ENCODE measurements at regions not wholly inside any gene's neighbourhood (a gene's known extent, or its start where the extent isn't known, plus 50 kb on each side); places are given as distances from the start of the nearest gene placed in this dataset.

GRCh38 chr10:111525696-111526095 lies 448.9 kb downstream of the ADRA2A start:
- Mint-ChIP-seq H3K36me3 (ENCODE audit: low read depth) (no peaks in the 10 kb centered on the region), H3K27me3 (peaks cover 7% of the 10 kb centered on the region), H3K27ac (no peak overlapping the region), H3K4me3 (no peak overlapping the region), H3K4me1 (ENCODE audit: low read depth) (no peaks in the 10 kb centered on the region), H3K9me3 (no peaks in the 10 kb centered on the region)
- no peak for DNase-seq

GRCh38 chr10:111531690-111532089 lies 454.9 kb downstream of the ADRA2A start:
- Mint-ChIP-seq H3K27ac (no peak overlapping the region), H3K36me3 (ENCODE audit: low read depth) (no peaks in the 10 kb centered on the region), H3K4me3 (no peak overlapping the region), H3K4me1 (ENCODE audit: low read depth) (no peaks in the 10 kb centered on the region), H3K9me3 (peaks cover 3% of the 10 kb centered on the region), H3K27me3 (peaks cover 18% of the 10 kb centered on the region)
- DNase-seq, result no peak

GRCh38 chr10:111532139-111532538 lies 455.3 kb downstream of the ADRA2A start:
- Mint-ChIP-seq H3K36me3 (ENCODE audit: low read depth) (no peaks in the 10 kb centered on the region), H3K27me3 (peaks cover 13% of the 10 kb centered on the region), H3K9me3 (peaks cover 3% of the 10 kb centered on the region), H3K4me1 (ENCODE audit: low read depth) (no peaks in the 10 kb centered on the region), H3K4me3 (no peak overlapping the region), H3K27ac (no peak overlapping the region)
- DNase-seq, result no peak

GRCh38 chr10:111539246-111539645 lies 462.4 kb downstream of the ADRA2A start:
- Mint-ChIP-seq H3K36me3 (ENCODE audit: low read depth) (no peaks in the 10 kb centered on the region), H3K27me3 (peaks cover 14% of the 10 kb centered on the region), H3K4me1 (ENCODE audit: low read depth) (no peaks in the 10 kb centered on the region), H3K27ac (no peak overlapping the region), H3K9me3 (no peaks in the 10 kb centered on the region), H3K4me3 (no peak overlapping the region)
- DNase-seq, result no peak

DNA sequence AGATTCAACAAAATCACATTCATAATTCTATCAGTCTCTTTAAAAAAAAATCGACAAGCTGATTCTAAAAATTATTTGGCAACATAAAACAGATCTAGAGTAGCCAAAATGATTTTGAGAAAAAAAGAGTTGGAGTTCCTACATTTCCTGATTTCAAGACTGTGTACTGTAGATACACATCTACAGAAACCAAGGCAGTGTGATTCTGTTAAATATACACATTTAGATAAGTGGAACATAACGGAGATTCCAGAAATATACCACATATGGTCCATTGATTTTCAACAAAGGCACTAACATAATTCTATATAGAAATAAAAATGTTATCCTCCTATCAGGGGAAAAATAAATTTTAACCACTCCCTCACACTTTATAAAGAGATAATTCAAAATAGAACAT lies 467.0 kb downstream of the ADRA2A start:
- no peak for DNase-seq
- Mint-ChIP-seq H3K9me3 (no peaks in the 10 kb centered on the region), H3K27me3 (no peaks in the 10 kb centered on the region), H3K4me1 (ENCODE audit: low read depth) (no peaks in the 10 kb centered on the region), H3K4me3 (no peak overlapping the region), H3K36me3 (ENCODE audit: low read depth) (no peaks in the 10 kb centered on the region), H3K27ac (no peak overlapping the region)

- no peaks in the 10 kb centered on the region for H3K27me3 Mint-ChIP-seq
- no peak for DNase-seq
- H3K27ac Mint-ChIP-seq, result no peak overlapping the region
- H3K9me3 Mint-ChIP-seq, result no peaks in the 10 kb centered on the region
- H3K36me3 Mint-ChIP-seq (ENCODE audit: low read depth), result no peaks in the 10 kb centered on the region
- H3K4me1 Mint-ChIP-seq (ENCODE audit: low read depth), result no peaks in the 10 kb centered on the region
- H3K4me3 Mint-ChIP-seq, result no peak overlapping the region
These were observed 469.2 kb downstream of the ADRA2A start for GRCh38 chr10:111545861-111546605.

DNA sequence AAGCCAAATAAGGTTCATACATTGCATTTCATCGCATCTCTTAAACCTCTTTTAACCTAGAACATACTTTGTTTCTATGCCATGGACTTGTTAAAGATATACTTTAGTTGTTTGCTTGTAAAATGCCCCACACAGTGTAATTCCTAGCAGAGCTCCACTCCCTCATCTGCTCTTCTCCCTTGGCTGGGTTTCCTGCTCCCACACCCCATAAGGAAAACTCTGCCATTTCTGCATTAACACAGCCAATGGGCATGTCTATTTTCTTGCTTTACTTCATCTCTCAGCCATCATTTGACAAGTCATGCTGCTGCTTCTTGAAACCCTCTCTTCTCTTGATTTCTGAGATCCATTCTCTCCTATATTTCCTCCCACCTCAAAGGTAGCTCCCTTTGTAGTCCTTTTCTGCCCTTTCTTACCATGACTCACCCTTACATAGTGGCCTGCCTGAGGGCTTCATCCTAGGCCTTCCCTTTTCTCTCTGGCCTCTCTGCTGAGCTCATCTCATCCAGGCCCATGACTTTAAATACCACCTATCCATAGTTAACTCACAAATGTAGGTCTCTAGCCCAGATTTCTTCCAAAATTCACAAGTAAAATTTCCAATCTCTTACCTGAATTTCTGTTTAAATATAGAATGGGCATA lies 471.4 kb downstream of the ADRA2A start:
- H3K27me3 Mint-ChIP-seq, result no peaks in the 10 kb centered on the region
- H3K36me3 Mint-ChIP-seq (ENCODE audit: low read depth), result no peaks in the 10 kb centered on the region
- no peak overlapping the region for H3K4me3 Mint-ChIP-seq
- no peak for DNase-seq
- H3K27ac Mint-ChIP-seq, result no peak overlapping the region
- no peaks in the 10 kb centered on the region for H3K9me3 Mint-ChIP-seq
- no peaks in the 10 kb centered on the region for H3K4me1 Mint-ChIP-seq (ENCODE audit: low read depth)

DNA sequence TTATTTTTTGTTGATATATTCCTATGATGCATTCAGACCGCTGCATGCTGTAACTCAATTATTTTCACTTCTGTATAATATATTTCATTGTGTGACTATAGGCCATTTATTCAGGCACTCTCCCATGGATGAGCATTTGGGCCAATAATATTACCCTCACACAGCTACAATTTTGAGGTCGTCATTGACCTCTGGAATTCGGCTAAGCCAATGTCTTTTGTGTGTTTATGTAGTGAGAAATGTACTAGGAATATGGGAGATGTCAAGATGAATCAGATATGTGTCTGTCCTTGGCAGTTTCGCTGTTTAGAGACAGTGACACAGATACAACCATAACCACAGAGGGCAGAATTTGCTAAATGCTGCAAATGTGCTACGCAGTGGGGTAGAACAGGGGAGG lies 474.2 kb downstream of the ADRA2A start:
- Mint-ChIP-seq H3K36me3 (ENCODE audit: low read depth) (no peaks in the 10 kb centered on the region), H3K9me3 (no peaks in the 10 kb centered on the region), H3K27me3 (no peaks in the 10 kb centered on the region), H3K4me1 (ENCODE audit: low read depth) (no peaks in the 10 kb centered on the region), H3K27ac (no peak overlapping the region), H3K4me3 (no peak overlapping the region)
- no peak for DNase-seq

- no peak for DNase-seq
- Mint-ChIP-seq H3K9me3 (no peaks in the 10 kb centered on the region), H3K27me3 (peaks cover 10% of the 10 kb centered on the region), H3K4me3 (no peak overlapping the region), H3K36me3 (ENCODE audit: low read depth) (no peaks in the 10 kb centered on the region), H3K27ac (no peak overlapping the region), H3K4me1 (ENCODE audit: low read depth) (no peaks in the 10 kb centered on the region)
These were observed 479.8 kb downstream of the ADRA2A start for GRCh38 chr10:111556666-111557065.

- Mint-ChIP-seq H3K36me3 (ENCODE audit: low read depth) (no peaks in the 10 kb centered on the region), H3K4me1 (ENCODE audit: low read depth) (no peaks in the 10 kb centered on the region), H3K27me3 (peaks cover 14% of the 10 kb centered on the region), H3K27ac (no peak overlapping the region), H3K4me3 (no peak overlapping the region), H3K9me3 (no peaks in the 10 kb centered on the region)
- DNase-seq, result no peak
These were observed 481.4 kb downstream of the ADRA2A start for GRCh38 chr10:111558211-111558610.

GRCh38 chr10:111560027-111560426 lies 483.2 kb downstream of the ADRA2A start:
- Mint-ChIP-seq H3K36me3 (ENCODE audit: low read depth) (no peaks in the 10 kb centered on the region), H3K27ac (no peak overlapping the region), H3K4me1 (ENCODE audit: low read depth) (no peaks in the 10 kb centered on the region), H3K9me3 (no peaks in the 10 kb centered on the region), H3K4me3 (no peak overlapping the region), H3K27me3 (peaks cover 18% of the 10 kb centered on the region)
- DNase-seq, result no peak

GRCh38 chr10:111561124-111561523 lies 484.3 kb downstream of the ADRA2A start:
- peaks cover 18% of the 10 kb centered on the region for H3K27me3 Mint-ChIP-seq
- H3K4me1 Mint-ChIP-seq (ENCODE audit: low read depth), result no peaks in the 10 kb centered on the region
- no peak for DNase-seq
- no peak overlapping the region for H3K27ac Mint-ChIP-seq
- no peak overlapping the region for H3K4me3 Mint-ChIP-seq
- H3K36me3 Mint-ChIP-seq (ENCODE audit: low read depth), result no peaks in the 10 kb centered on the region
- H3K9me3 Mint-ChIP-seq, result no peaks in the 10 kb centered on the region

GRCh38 chr10:111565542-111565941 lies 488.7 kb downstream of the ADRA2A start:
- DNase-seq, result no peak
- H3K4me1 Mint-ChIP-seq (ENCODE audit: low read depth), result no peaks in the 10 kb centered on the region
- no peak overlapping the region for H3K27ac Mint-ChIP-seq
- no peak overlapping the region for H3K4me3 Mint-ChIP-seq
- no peaks in the 10 kb centered on the region for H3K36me3 Mint-ChIP-seq (ENCODE audit: low read depth)
- peaks cover 14% of the 10 kb centered on the region for H3K27me3 Mint-ChIP-seq
- H3K9me3 Mint-ChIP-seq, result no peaks in the 10 kb centered on the region

DNA sequence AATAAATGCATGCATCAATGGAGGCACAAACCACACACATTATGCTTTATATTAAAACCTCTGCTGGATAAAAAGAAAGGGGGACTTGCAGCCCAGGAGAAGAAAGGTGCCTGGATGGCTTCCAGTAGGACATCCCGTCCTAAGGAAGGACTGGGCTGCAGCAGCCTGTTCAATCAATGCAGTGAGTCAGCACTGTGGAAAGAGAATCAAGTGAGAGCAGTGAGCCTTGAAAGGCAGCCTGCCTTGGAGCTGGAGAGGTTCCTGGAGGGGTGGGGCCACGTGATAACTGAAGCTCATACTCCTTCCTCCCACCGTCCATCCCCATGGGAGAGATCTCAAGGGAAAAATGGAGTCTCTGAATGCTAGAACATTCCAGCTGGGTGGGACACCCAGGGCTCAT lies 501.2 kb downstream of the ADRA2A start:
- H3K27ac Mint-ChIP-seq, result no peak overlapping the region
- peaks cover 4% of the 10 kb centered on the region for H3K9me3 Mint-ChIP-seq
- DNase-seq, result no peak
- H3K4me3 Mint-ChIP-seq, result no peak overlapping the region
- no peaks in the 10 kb centered on the region for H3K36me3 Mint-ChIP-seq (ENCODE audit: low read depth)
- no peaks in the 10 kb centered on the region for H3K4me1 Mint-ChIP-seq (ENCODE audit: low read depth)
- H3K27me3 Mint-ChIP-seq, result peaks cover 19% of the 10 kb centered on the region

DNA sequence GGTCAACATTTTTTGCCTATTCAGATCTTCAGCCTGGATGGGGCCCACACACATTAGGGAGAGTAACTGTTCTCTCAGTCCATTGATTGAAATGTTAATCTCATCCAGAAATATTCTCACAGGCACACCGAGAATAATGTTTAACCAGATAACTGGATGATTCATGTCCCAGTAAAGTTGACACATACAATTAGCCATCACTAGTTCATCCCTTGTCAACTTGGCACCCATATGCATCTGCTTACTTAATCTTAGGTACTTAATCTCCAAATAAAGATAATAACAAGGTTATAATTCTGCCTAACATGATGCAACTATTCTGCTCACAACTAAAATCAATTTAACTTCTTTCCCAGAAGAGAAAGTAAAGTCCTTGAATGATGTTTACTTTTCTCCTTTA lies 502.6 kb downstream of the ADRA2A start:
- H3K4me3 Mint-ChIP-seq, result no peak overlapping the region
- H3K36me3 Mint-ChIP-seq (ENCODE audit: low read depth), result no peaks in the 10 kb centered on the region
- peaks cover 18% of the 10 kb centered on the region for H3K27me3 Mint-ChIP-seq
- no peaks in the 10 kb centered on the region for H3K9me3 Mint-ChIP-seq
- no peak overlapping the region for H3K27ac Mint-ChIP-seq
- no peaks in the 10 kb centered on the region for H3K4me1 Mint-ChIP-seq (ENCODE audit: low read depth)
- DNase-seq, result no peak

Data from activated T-cell treated with anti-CD3 and anti-CD28 coated beads, Interleukin-2, amount 50 U/mL, for 24 hours (primary cell).